OCI-LY3 (cell line): ENCODE measurements at regions not wholly inside any gene's neighbourhood (a gene's known extent, or its start where the extent isn't known, plus 50 kb on each side); places are given as distances from the start of the nearest gene placed in this dataset.

Source experiments
- H2AFZ ChIP-seq: fragments of 200-600, 300-600 bp; shearing (Covaris generic); 2 replicates; pipeline ENCODE4 v1.6.0; 2014; ENCODE audit warnings: antibody characterized with exemption, low read depth, low read length
- H3K27ac ChIP-seq: fragments of 200-600, 300-600 bp; sonication (generic); 2 replicates; pipeline ENCODE4 v1.5.1; 2014; ENCODE audit warnings: mild to moderate bottlenecking, low read length, moderate library complexity, mixed read lengths
- H3K27me3 ChIP-seq: fragments of 200-600, 300-600 bp; sonication (generic); 2 replicates; pipeline ENCODE4 v1.6.1; 2014; ENCODE audit warnings: low read depth, low read length, mixed read lengths
- H3K36me3 ChIP-seq: fragments of 200-600, 300-600 bp; sonication (generic); replicated peaks from 2 replicates; pipeline ENCODE3; 2014; ENCODE audit warnings: low read depth, low read length, mixed read lengths
- H3K4me1 ChIP-seq: fragments of 300-600, 200-600 bp; sonication (generic); 2 replicates; pipeline ENCODE4 v1.6.1; 2014; ENCODE audit warnings: low read length, mixed read lengths
- H3K4me2 ChIP-seq: fragments of 200-600, 300-600 bp; sonication (generic); 2 replicates; pipeline ENCODE4 v1.6.1; 2014; ENCODE audit warnings: low read length, mixed read lengths
- H3K4me3 ChIP-seq: fragments of 300-600, 200-600 bp; sonication (generic); 2 replicates; pipeline ENCODE4 v1.5.1; 2014; ENCODE audit warnings: antibody characterized with exemption, mild to moderate bottlenecking, low read length, moderate library complexity
- H3K79me2 ChIP-seq: fragments of 300-600, 200-600 bp; shearing (Covaris generic); 2 replicates; pipeline ENCODE4 v1.6.1; 2014; ENCODE audit warnings: mild to moderate bottlenecking, low read length, mixed read lengths
- H3K9ac ChIP-seq: fragments of 300-600, 200-600 bp; shearing (Covaris generic); 2 replicates; pipeline ENCODE4 v1.6.0; 2014; ENCODE audit warnings: mild to moderate bottlenecking, low read length, moderate library complexity
- H3K9me3 ChIP-seq: fragments of 200-600, 300-600 bp; shearing (Covaris generic); 2 replicates; pipeline ENCODE4 v1.6.1; 2014; ENCODE audit warnings: low read length, mixed read lengths; ENCODE audit not compliant: insufficient read depth
- H4K20me1 ChIP-seq: fragments of 200-600, 300-600 bp; sonication (generic); 2 replicates; pipeline ENCODE4 v1.6.1; 2016; ENCODE audit warnings: low read length, mixed read lengths; ENCODE audit not compliant: insufficient read depth
- CTCF ChIP-seq: fragments of 200-600, 300-600 bp; sonication (generic); IDR thresholded peaks from 2 replicates; pipeline ENCODE4 v1.5.1; 2014; ENCODE audit warnings: antibody characterized with exemption, low read length, low read depth
- EZH2phosphoT487 ChIP-seq: fragments of 200-600 bp; shearing (Covaris generic); IDR thresholded peaks from 2 replicates; pipeline ENCODE4 v1.6.1; 2018; ENCODE audit warnings: antibody characterized with exemption, mixed run types, low read depth

- Histone ChIP-seq H2AFZ (no peak overlapping the region), H3K4me2 (no peak overlapping the region), H3K79me2 (no peaks in the 10 kb centered on the region), H4K20me1 (no peaks in the 10 kb centered on the region), H3K9me3 (no peaks in the 10 kb centered on the region), H3K27ac (no peak overlapping the region), H3K4me1 (no peaks in the 10 kb centered on the region), H3K4me3 (no peak overlapping the region), H3K36me3 (no peaks in the 10 kb centered on the region), H3K9ac (no peak overlapping the region), H3K27me3 (no peaks in the 10 kb centered on the region)
- no peak for TF ChIP-seq CTCF
- no peak for TF ChIP-seq EZH2phosphoT487
Measured at GRCh38 chr14:79949906-79950305, 261.4 kb downstream of the DIO2 start.

- H3K9ac ChIP-seq = no peak overlapping the region
- TF ChIP-seq EZH2phosphoT487 (no peak), CTCF (no peak)
- no peaks in the 10 kb centered on the region for H3K4me1 ChIP-seq
- H2AFZ ChIP-seq = no peak overlapping the region
- no peak overlapping the region for H3K4me2 ChIP-seq
- no peaks in the 10 kb centered on the region for H3K36me3 ChIP-seq
- no peak overlapping the region for H3K4me3 ChIP-seq
- H3K9me3 ChIP-seq = no peaks in the 10 kb centered on the region
- H3K27ac ChIP-seq = no peak overlapping the region
- H4K20me1 ChIP-seq = no peaks in the 10 kb centered on the region
- no peaks in the 10 kb centered on the region for H3K27me3 ChIP-seq
- H3K79me2 ChIP-seq = no peaks in the 10 kb centered on the region
Measured at GRCh38 chr14:79947440-79948054, 263.8 kb downstream of the DIO2 start.

- no peak overlapping the region for H3K9ac ChIP-seq
- H3K27me3 ChIP-seq = no peaks in the 10 kb centered on the region
- H3K79me2 ChIP-seq = no peaks in the 10 kb centered on the region
- H3K36me3 ChIP-seq = no peaks in the 10 kb centered on the region
- no peak overlapping the region for H3K4me3 ChIP-seq
- H4K20me1 ChIP-seq = no peaks in the 10 kb centered on the region
- no peak overlapping the region for H3K4me2 ChIP-seq
- H3K27ac ChIP-seq = no peak overlapping the region
- H3K9me3 ChIP-seq = no peaks in the 10 kb centered on the region
- H2AFZ ChIP-seq = no peak overlapping the region
- H3K4me1 ChIP-seq = no peaks in the 10 kb centered on the region
- TF ChIP-seq EZH2phosphoT487 (no peak), CTCF (no peak)
Measured at GRCh38 chr14:79939235-79939634, 272.1 kb downstream of the DIO2 start.

- H2AFZ ChIP-seq = no peak overlapping the region
- no peaks in the 10 kb centered on the region for H3K27me3 ChIP-seq
- no peak overlapping the region for H3K4me3 ChIP-seq
- H3K4me2 ChIP-seq = no peak overlapping the region
- H3K9ac ChIP-seq = no peak overlapping the region
- H3K36me3 ChIP-seq = no peaks in the 10 kb centered on the region
- TF ChIP-seq EZH2phosphoT487 (no peak), CTCF (no peak)
- H3K79me2 ChIP-seq = no peaks in the 10 kb centered on the region
- no peaks in the 10 kb centered on the region for H4K20me1 ChIP-seq
- H3K9me3 ChIP-seq = no peaks in the 10 kb centered on the region
- H3K4me1 ChIP-seq = no peaks in the 10 kb centered on the region
- no peak overlapping the region for H3K27ac ChIP-seq
Measured at GRCh38 chr14:79938185-79938584, 273.1 kb downstream of the DIO2 start.
